HCEC 1CT (cell line): ENCODE measurements at regions not wholly inside any gene's neighbourhood (a gene's known extent, or its start where the extent isn't known, plus 50 kb on each side); places are given as distances from the start of the nearest gene placed in this dataset.
A peak's percentile ranks its signal among the peaks of the same experiment; 100 is the strongest.

Source experiments
- DNase-seq: peaks from one replicate; pipeline ENCODE4 v3.0.0-alpha.2; 2017

- no peak for DNase-seq
Measured at GRCh38 chr1:221309723-221310122, 430.5 kb downstream of the HLX start.

GRCh38 chr1:221310180-221310579, 430.9 kb downstream of the HLX start:
- no peak for DNase-seq

GRCh38 chr1:221315330-221315729, 426.6 kb downstream of the DUSP10 start:
- DNase-seq, result peak; percentile 86

- DNase-seq, result peak; percentile 70
Measured at GRCh38 chr1:221316491-221317056, 425.3 kb downstream of the DUSP10 start.

- DNase-seq, result no peak
Measured at GRCh38 chr1:221317537-221317936, 424.4 kb downstream of the DUSP10 start.

- no peak for DNase-seq
Measured at GRCh38 chr1:221327954-221328353, 413.9 kb downstream of the DUSP10 start.

- DNase-seq, result no peak
Measured at GRCh38 chr1:221328371-221328770, 413.5 kb downstream of the DUSP10 start.

- DNase-seq, result no peak
Measured at GRCh38 chr1:221331273-221332183, 410.4 kb downstream of the DUSP10 start.

GRCh38 chr1:221334062-221334461, 407.8 kb downstream of the DUSP10 start:
- DNase-seq, result no peak

GRCh38 chr1:221335161-221336101, 406.5 kb downstream of the DUSP10 start:
- DNase-seq, result peak; percentile 76

GRCh38 chr1:221336126-221336525, 405.8 kb downstream of the DUSP10 start:
- peak; percentile 29 for DNase-seq

- DNase-seq, result no peak
Measured at GRCh38 chr1:221337106-221337505, 404.8 kb downstream of the DUSP10 start.

- DNase-seq, result no peak
Measured at GRCh38 chr1:221343136-221343535, 398.8 kb downstream of the DUSP10 start.

GRCh38 chr1:221343607-221344006, 398.3 kb downstream of the DUSP10 start:
- no peak for DNase-seq

- peak; percentile 78 for DNase-seq
Measured at GRCh38 chr1:221344693-221345092, 397.2 kb downstream of the DUSP10 start.

GRCh38 chr1:221347706-221348105, 394.2 kb downstream of the DUSP10 start:
- DNase-seq, result no peak

- DNase-seq, result no peak
Measured at GRCh38 chr1:221350091-221350490, 391.8 kb downstream of the DUSP10 start.

GRCh38 chr1:221356693-221357092, 385.2 kb downstream of the DUSP10 start:
- peak; percentile 13 for DNase-seq

- DNase-seq, result no peak
Measured at GRCh38 chr1:221363039-221363438, 378.9 kb downstream of the DUSP10 start.

GRCh38 chr1:221366495-221367110, 375.3 kb downstream of the DUSP10 start:
- DNase-seq, result no peak

GRCh38 chr1:221371705-221372104, 370.2 kb downstream of the DUSP10 start:
- DNase-seq, result no peak

- DNase-seq, result no peak
Measured at GRCh38 chr1:221373795-221374194, 368.1 kb downstream of the DUSP10 start.

GRCh38 chr1:221376286-221376685, 365.6 kb downstream of the DUSP10 start:
- DNase-seq, result no peak
